NB4 (cell line): ENCODE measurements at regions not wholly inside any gene's neighbourhood (a gene's known extent, or its start where the extent isn't known, plus 50 kb on each side); places are given as distances from the start of the nearest gene placed in this dataset.

Experiments used
- CTCF ChIP-seq: IDR thresholded peaks from one replicate; pipeline ENCODE4 v1.5.1; 2012; ENCODE audit warnings: low read depth, low read length
- MAX ChIP-seq: IDR thresholded peaks from 2 replicates; pipeline ENCODE4 v1.6.1; 2011; ENCODE audit warnings: low read depth, low read length
- MYC ChIP-seq: IDR thresholded peaks from 2 replicates; pipeline ENCODE4 v1.6.1; 2011; ENCODE audit warnings: low read depth, low read length
- POLR2A ChIP-seq: IDR thresholded peaks from 2 replicates; pipeline ENCODE4 v1.6.1; 2011; ENCODE audit warnings: mild to moderate bottlenecking; ENCODE audit not compliant: insufficient read length; ENCODE audit errors: extremely low read depth

- TF ChIP-seq CTCF = no peak
- no peak for TF ChIP-seq POLR2A
- no peak for TF ChIP-seq MYC
- TF ChIP-seq MAX = no peak
Measured at GRCh38 chr17:70675070-70675590, 505.8 kb downstream of the KCNJ2 start.
